WTC11 (cell line): ENCODE measurements at regions not wholly inside any gene's neighbourhood (a gene's known extent, or its start where the extent isn't known, plus 50 kb on each side); places are given as distances from the start of the nearest gene placed in this dataset.

Experiments
- ATAC-seq: fragments of 200-7000 bp; cut with Tn5 transposase; 2 replicates; pipeline ENCODE4 v1.10.0; 2021; ENCODE audit warnings: mild to moderate bottlenecking, moderate library complexity
- CTCF ChIA-PET: fragments of 300-600 bp; sonication (Branson Sonifier 250); formaldehyde crosslinking; loops from one replicate; lab custom pipeline; 2021; ENCODE audit warnings: antibody characterized with exemption; lab: Charles Lee
- POLR2A ChIA-PET: fragments of 350-600 bp; sonication (Branson Sonifier 250); formaldehyde crosslinking; loops from one replicate; lab custom pipeline; 2021; ENCODE audit warnings: antibody characterized with exemption; lab: Charles Lee
- DNase-seq: peaks from one replicate; pipeline ENCODE4 v3.0.0; 2021; ENCODE audit warnings: low spot score
- H3K27ac Mint-ChIP-seq: 2 replicates; pipeline ENCODE4 v1.8.0; 2021; ENCODE audit warnings: mixed read lengths
- H3K27me3 Mint-ChIP-seq: 2 replicates; pipeline ENCODE4 v1.8.0; 2021; ENCODE audit warnings: low read depth, mild to moderate bottlenecking, moderate library complexity, mixed read lengths
- H3K36me3 Mint-ChIP-seq: 2 replicates; pipeline ENCODE4 v1.8.0; 2021; ENCODE audit warnings: mixed read lengths
- H3K4me1 Mint-ChIP-seq: 2 replicates; pipeline ENCODE4 v1.8.0; 2022; ENCODE audit warnings: mixed read lengths
- H3K4me3 Mint-ChIP-seq: 2 replicates; pipeline ENCODE4 v1.8.0; 2021; ENCODE audit warnings: mild to moderate bottlenecking, moderate library complexity, mixed read lengths
- H3K9me3 Mint-ChIP-seq: 2 replicates; pipeline ENCODE4 v1.8.0; 2021; ENCODE audit warnings: mixed read lengths
- AFF4 ChIP-seq: sonication (generic); formaldehyde crosslinking; IDR thresholded peaks from 2 replicates; pipeline ENCODE4 v1.8.1; 2023; ENCODE audit warnings: mild to moderate bottlenecking, missing genetic modification reagents, borderline replicate concordance
- AR ChIP-seq: fragments of 250-450 bp; sonication (Bioruptor Pico); IDR thresholded peaks from 2 replicates; pipeline ENCODE4 v1.9.0; 2021; ENCODE audit warnings: mild to moderate bottlenecking
- ATF1 ChIP-seq: sonication (generic); formaldehyde crosslinking; IDR thresholded peaks from 2 replicates; pipeline ENCODE4 v1.8.1; 2023; ENCODE audit warnings: mild to moderate bottlenecking, moderate library complexity, missing genetic modification reagents
- ELF4 ChIP-seq: sonication (generic); formaldehyde crosslinking; IDR thresholded peaks from 2 replicates; pipeline ENCODE4 v1.8.1; 2022; ENCODE audit warnings: low read depth, mild to moderate bottlenecking, moderate library complexity, missing genetic modification reagents
- FOXJ3 ChIP-seq: sonication (generic); formaldehyde crosslinking; IDR thresholded peaks from 2 replicates; pipeline ENCODE4 v1.9.0; 2021; ENCODE audit warnings: missing genetic modification reagents, mild to moderate bottlenecking, borderline replicate concordance
- FOXK1 ChIP-seq: sonication (generic); formaldehyde crosslinking; IDR thresholded peaks from 2 replicates; pipeline ENCODE4 v1.8.0; 2022; ENCODE audit warnings: mild to moderate bottlenecking, moderate library complexity, missing genetic modification reagents
- HMGA2 ChIP-seq: fragments of 250-450 bp; sonication (Bioruptor Pico); IDR thresholded peaks from 2 replicates; pipeline ENCODE4 v1.4.0; 2021; ENCODE audit warnings: mild to moderate bottlenecking, moderate library complexity
- IRF2 ChIP-seq: sonication (generic); formaldehyde crosslinking; IDR thresholded peaks from 2 replicates; pipeline ENCODE4 v1.8.0; 2022; ENCODE audit warnings: low read depth, missing genetic modification reagents, borderline replicate concordance
- JAZF1 ChIP-seq: fragments of 250-450 bp; sonication (Bioruptor Pico); IDR thresholded peaks from 2 replicates; pipeline ENCODE4 v1.9.0; 2021; ENCODE audit warnings: moderate library complexity, mild to moderate bottlenecking, inconsistent platforms
- MXD4 ChIP-seq: fragments of 250-450 bp; sonication (Bioruptor Pico); IDR thresholded peaks from 2 replicates; pipeline ENCODE4 v1.8.0; 2021; ENCODE audit warnings: mild to moderate bottlenecking, moderate library complexity, borderline replicate concordance
- RORB ChIP-seq: fragments of 250-450 bp; sonication (Bioruptor Pico); IDR thresholded peaks from 2 replicates; pipeline ENCODE4 v1.9.0; 2021; ENCODE audit warnings: mild to moderate bottlenecking
- SMAD3 ChIP-seq: sonication (generic); formaldehyde crosslinking; IDR thresholded peaks from 2 replicates; pipeline ENCODE4 v1.8.0; 2022; ENCODE audit warnings: missing genetic modification reagents, mild to moderate bottlenecking, borderline replicate concordance
- SMAD4 ChIP-seq: sonication (generic); formaldehyde crosslinking; IDR thresholded peaks from 2 replicates; pipeline ENCODE4 v1.8.0; 2022; ENCODE audit warnings: mild to moderate bottlenecking, missing genetic modification reagents
- SP1 ChIP-seq: sonication (generic); formaldehyde crosslinking; conservative IDR thresholded peaks from 2 replicates; pipeline ENCODE4 v1.8.1; 2022; ENCODE audit warnings: missing genetic modification reagents
- TP53 ChIP-seq: sonication (generic); formaldehyde crosslinking; IDR thresholded peaks from 2 replicates; pipeline ENCODE4 v1.8.1; 2023; ENCODE audit warnings: mild to moderate bottlenecking, missing genetic modification reagents
- ZNF138 ChIP-seq: sonication (generic); formaldehyde crosslinking; conservative IDR thresholded peaks from 2 replicates; pipeline ENCODE4 v1.8.1; 2022; ENCODE audit warnings: mild to moderate bottlenecking, moderate library complexity, missing genetic modification reagents
- ZNF425 ChIP-seq: fragments of 250-450 bp; sonication (Bioruptor Pico); conservative IDR thresholded peaks from 2 replicates; pipeline ENCODE4 v1.9.0; 2021; ENCODE audit warnings: mild to moderate bottlenecking
- TF ChIP-seq, protein P1 (sequence below): sonication (generic); formaldehyde crosslinking; IDR thresholded peaks from 2 replicates; pipeline ENCODE4 v1.8.1; 2023; ENCODE audit warnings: mild to moderate bottlenecking, missing genetic modification reagents, moderate library complexity
- TF ChIP-seq, protein P2 (sequence below): sonication (generic); formaldehyde crosslinking; IDR thresholded peaks from 2 replicates; pipeline ENCODE4 v1.8.1; 2022; ENCODE audit warnings: mild to moderate bottlenecking, missing genetic modification reagents, moderate library complexity, borderline replicate concordance
- TF ChIP-seq, protein P3 (sequence below): sonication (generic); formaldehyde crosslinking; IDR thresholded peaks from 2 replicates; pipeline ENCODE4 v1.8.0; 2023; ENCODE audit warnings: missing genetic modification reagents, mild to moderate bottlenecking, borderline replicate concordance

DNA sequence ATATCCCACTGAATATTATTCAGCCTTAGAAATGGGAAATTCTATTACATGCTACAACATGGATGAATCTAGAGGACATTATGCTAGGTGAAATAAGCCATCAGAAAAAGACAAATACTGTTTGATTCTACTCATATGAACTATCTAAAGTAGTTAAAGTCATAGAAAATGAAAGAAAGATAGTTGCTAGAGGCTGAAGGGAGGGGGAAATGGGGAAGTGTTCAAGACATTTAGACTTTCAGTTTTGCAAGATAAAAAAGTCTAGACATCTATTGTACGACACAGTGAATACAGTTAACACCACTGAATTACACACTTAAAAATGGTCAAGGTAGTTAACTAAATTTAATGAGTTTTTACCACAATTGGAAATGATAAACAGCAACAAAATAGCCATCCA, 835.9 kb upstream of the CHAC2 start:
- Mint-ChIP-seq H3K4me3 (no peak overlapping the region), H3K36me3 (peaks cover 26% of the 10 kb centered on the region), H3K9me3 (peaks cover 49% of the 10 kb centered on the region), H3K4me1 (0 out of 2 replicates have a peak, but pooled peaks cover 6% of the 10 kb centered on the region), H3K27ac (no peak overlapping the region), H3K27me3 (no peaks in the 10 kb centered on the region; the same call in 1 of the 2 replicates)
- ChIA-PET POLR2A (no interaction called here), CTCF (no interaction called here)
- DNase-seq (no peak), ATAC-seq (no peak)
- TF ChIP-seq TP53 (CRISPR knock-in tag), result no peak
- TF ChIP-seq RORB (CRISPR knock-in tag), result no peak
- no peak for TF ChIP-seq ZNF138 (CRISPR knock-in tag)
- TF ChIP-seq ATF1, result no peak
- TF ChIP-seq ZNF425 (CRISPR knock-in tag), result no peak
- TF ChIP-seq AFF4 (CRISPR knock-in tag), result no peak
- TF ChIP-seq FOXK1 (CRISPR knock-in tag), result no peak
- TF ChIP-seq SP1 (CRISPR knock-in tag), result no peak
- TF ChIP-seq JAZF1 (CRISPR knock-in tag), result no peak
- TF ChIP-seq, protein P1, sequence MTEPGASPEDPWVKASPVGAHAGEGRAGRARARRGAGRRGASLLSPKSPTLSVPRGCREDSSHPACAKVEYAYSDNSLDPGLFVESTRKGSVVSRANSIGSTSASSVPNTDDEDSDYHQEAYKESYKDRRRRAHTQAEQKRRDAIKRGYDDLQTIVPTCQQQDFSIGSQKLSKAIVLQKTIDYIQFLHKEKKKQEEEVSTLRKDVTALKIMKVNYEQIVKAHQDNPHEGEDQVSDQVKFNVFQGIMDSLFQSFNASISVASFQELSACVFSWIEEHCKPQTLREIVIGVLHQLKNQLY (CRISPR knock-in tag), result no peak
- no peak for TF ChIP-seq MXD4 (CRISPR knock-in tag)
- TF ChIP-seq IRF2 (CRISPR knock-in tag), result no peak

- ATAC-seq (no peak), DNase-seq (no peak)
- no peak overlapping the region for H3K4me3 Mint-ChIP-seq
- H3K27ac Mint-ChIP-seq, result no peak overlapping the region
- H3K4me1 Mint-ChIP-seq, result 0 out of 2 replicates have a peak, but pooled peaks cover 6% of the 10 kb centered on the region
- CTCF ChIA-PET, result no interaction called here
- POLR2A ChIA-PET, result no interaction called here
- peaks cover 60% of the 10 kb centered on the region for H3K9me3 Mint-ChIP-seq
- H3K36me3 Mint-ChIP-seq, result peaks cover 29% of the 10 kb centered on the region
- no peaks in the 10 kb centered on the region; the same call in 1 of the 2 replicates for H3K27me3 Mint-ChIP-seq
- TF ChIP-seq ELF4 (CRISPR knock-in tag) (no peak), HMGA2 (no peak), SMAD4 (CRISPR knock-in tag) (no peak), AR (CRISPR knock-in tag) (no peak), SMAD3 (CRISPR knock-in tag) (no peak), FOXJ3 (CRISPR knock-in tag) (no peak)
- TF ChIP-seq, protein P2, sequence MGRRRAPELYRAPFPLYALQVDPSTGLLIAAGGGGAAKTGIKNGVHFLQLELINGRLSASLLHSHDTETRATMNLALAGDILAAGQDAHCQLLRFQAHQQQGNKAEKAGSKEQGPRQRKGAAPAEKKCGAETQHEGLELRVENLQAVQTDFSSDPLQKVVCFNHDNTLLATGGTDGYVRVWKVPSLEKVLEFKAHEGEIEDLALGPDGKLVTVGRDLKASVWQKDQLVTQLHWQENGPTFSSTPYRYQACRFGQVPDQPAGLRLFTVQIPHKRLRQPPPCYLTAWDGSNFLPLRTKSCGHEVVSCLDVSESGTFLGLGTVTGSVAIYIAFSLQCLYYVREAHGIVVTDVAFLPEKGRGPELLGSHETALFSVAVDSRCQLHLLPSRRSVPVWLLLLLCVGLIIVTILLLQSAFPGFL (CRISPR knock-in tag), result no peak
- TF ChIP-seq, protein P3, sequence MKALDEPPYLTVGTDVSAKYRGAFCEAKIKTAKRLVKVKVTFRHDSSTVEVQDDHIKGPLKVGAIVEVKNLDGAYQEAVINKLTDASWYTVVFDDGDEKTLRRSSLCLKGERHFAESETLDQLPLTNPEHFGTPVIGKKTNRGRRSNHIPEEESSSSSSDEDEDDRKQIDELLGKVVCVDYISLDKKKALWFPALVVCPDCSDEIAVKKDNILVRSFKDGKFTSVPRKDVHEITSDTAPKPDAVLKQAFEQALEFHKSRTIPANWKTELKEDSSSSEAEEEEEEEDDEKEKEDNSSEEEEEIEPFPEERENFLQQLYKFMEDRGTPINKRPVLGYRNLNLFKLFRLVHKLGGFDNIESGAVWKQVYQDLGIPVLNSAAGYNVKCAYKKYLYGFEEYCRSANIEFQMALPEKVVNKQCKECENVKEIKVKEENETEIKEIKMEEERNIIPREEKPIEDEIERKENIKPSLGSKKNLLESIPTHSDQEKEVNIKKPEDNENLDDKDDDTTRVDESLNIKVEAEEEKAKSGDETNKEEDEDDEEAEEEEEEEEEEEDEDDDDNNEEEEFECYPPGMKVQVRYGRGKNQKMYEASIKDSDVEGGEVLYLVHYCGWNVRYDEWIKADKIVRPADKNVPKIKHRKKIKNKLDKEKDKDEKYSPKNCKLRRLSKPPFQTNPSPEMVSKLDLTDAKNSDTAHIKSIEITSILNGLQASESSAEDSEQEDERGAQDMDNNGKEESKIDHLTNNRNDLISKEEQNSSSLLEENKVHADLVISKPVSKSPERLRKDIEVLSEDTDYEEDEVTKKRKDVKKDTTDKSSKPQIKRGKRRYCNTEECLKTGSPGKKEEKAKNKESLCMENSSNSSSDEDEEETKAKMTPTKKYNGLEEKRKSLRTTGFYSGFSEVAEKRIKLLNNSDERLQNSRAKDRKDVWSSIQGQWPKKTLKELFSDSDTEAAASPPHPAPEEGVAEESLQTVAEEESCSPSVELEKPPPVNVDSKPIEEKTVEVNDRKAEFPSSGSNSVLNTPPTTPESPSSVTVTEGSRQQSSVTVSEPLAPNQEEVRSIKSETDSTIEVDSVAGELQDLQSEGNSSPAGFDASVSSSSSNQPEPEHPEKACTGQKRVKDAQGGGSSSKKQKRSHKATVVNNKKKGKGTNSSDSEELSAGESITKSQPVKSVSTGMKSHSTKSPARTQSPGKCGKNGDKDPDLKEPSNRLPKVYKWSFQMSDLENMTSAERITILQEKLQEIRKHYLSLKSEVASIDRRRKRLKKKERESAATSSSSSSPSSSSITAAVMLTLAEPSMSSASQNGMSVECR (CRISPR knock-in tag), result no peak
Observed at GRCh38 chr2:52929412-52929811, 838.2 kb upstream of the CHAC2 start.
